ENCODE measurements at regions not wholly inside any gene's neighbourhood (a gene's known extent, or its start where the extent isn't known, plus 50 kb on each side); places are given as distances from the start of the nearest gene placed in this dataset.

DNA sequence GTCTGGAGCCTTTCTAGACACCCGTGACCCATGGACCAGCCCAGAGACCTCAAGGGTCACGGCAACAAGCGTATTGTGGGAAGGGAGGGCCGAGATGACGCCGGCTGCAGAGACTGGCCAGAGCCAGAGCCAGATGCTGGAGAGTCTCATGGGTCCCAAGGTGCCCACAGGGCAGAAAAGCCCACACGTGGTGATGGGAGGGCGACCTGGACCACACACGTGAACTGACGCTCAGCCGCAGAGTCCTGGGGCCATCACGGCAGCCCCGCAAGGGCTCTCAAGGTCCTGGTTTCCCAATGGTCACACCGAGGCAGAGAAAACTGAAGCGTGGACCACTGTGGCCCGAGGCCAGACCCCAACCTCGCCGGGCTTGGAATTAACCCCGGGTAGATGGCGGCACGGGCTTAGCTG is 92.6 kb downstream of the YTHDF1 start:
- Mint-ChIP-seq H3K36me3 (ENCODE audit: low read depth) (no peaks in the 10 kb centered on the region), H3K9me3 (no peaks in the 10 kb centered on the region), H3K27ac (no peak overlapping the region), H3K27me3 (peaks cover 2% of the 10 kb centered on the region), H3K4me3 (no peak overlapping the region), H3K4me1 (no peaks in the 10 kb centered on the region)
- no peak for DNase-seq
- ATAC-seq, result no peak

DNA sequence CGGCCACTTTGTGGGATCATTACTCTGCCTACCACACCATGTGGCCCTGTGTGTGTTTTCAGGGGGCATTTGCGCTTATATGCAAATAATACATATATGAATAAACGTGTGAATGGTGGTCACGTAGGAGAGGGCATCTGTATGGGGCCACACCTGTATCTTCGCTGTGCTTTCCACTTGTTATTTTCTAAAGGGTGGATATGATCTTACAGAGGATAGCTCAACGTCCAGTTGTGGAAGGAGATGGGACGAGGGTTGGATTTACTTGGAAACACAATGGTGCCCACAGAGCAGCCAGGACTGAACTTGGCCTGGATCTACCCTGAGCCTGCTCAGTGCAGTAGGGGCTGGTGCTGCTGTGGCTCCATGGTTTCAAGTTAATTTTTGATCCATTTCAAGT is 93.3 kb downstream of the YTHDF1 start:
- ATAC-seq (no peak), DNase-seq (no peak)
- no peaks in the 10 kb centered on the region for H3K4me1 Mint-ChIP-seq
- no peaks in the 10 kb centered on the region for H3K36me3 Mint-ChIP-seq (ENCODE audit: low read depth)
- H3K27me3 Mint-ChIP-seq, result peaks cover 2% of the 10 kb centered on the region
- H3K4me3 Mint-ChIP-seq, result no peak overlapping the region
- H3K9me3 Mint-ChIP-seq, result no peaks in the 10 kb centered on the region
- H3K27ac Mint-ChIP-seq, result no peak overlapping the region

DNA sequence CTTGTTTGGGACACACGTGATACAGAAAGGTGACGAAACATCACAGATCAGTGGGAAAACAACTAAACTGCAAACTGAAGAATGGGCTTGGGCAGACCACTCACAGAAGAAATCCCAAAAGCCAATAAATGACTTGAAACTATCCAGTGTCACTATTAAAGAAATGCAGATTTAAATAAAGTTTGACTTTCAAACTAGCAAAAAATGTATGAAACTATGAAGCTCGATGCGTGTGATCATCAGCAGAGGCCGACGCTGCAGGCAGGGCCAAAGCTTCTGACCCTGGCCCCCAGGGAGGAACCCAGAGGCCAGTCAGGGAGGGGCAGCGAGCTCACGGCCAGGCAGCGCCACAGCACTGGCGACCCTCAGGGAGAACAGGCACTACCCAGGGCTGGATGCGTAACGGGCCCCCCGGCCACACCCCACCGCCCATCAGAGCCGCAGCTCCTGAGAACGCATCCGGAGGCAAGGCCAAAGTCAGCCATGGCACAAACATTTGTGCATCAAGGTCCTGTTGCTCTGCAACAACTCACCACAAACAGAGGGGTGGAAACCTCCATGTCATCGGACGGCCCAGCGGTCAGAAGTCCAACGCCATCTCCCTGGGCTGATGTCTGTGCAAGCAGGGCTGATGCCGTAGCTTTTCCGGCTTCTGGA is 94.1 kb downstream of the YTHDF1 start:
- H3K4me1 Mint-ChIP-seq, result no peaks in the 10 kb centered on the region
- H3K27me3 Mint-ChIP-seq, result peaks cover 7% of the 10 kb centered on the region
- ATAC-seq (no peak), DNase-seq (no peak)
- no peak overlapping the region for H3K4me3 Mint-ChIP-seq
- no peaks in the 10 kb centered on the region for H3K9me3 Mint-ChIP-seq
- H3K27ac Mint-ChIP-seq, result no peak overlapping the region
- no peaks in the 10 kb centered on the region for H3K36me3 Mint-ChIP-seq (ENCODE audit: low read depth)

DNA sequence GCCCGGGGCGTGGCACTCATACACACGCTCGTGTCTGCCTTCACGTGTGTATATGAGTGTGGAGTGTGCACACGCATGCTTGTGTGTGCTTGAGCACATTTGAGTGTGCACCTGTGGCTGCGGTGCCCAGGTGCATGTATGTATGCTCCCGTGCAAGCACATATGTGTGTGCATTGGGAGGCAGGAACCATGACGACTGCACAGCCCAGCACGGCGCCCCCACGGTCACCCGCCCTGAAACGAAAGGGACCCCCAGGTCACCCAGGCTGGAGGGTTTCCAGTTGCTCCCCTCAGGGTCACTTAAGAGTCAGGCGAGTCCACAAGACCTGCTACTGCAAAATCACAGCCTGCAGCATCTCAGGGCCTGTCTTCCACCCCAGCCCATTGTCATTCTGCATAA is 94.7 kb downstream of the YTHDF1 start:
- ATAC-seq (no peak), DNase-seq (no peak)
- Mint-ChIP-seq H3K27ac (no peak overlapping the region), H3K4me3 (no peak overlapping the region), H3K4me1 (no peaks in the 10 kb centered on the region), H3K9me3 (no peaks in the 10 kb centered on the region), H3K27me3 (peaks cover 12% of the 10 kb centered on the region), H3K36me3 (ENCODE audit: low read depth) (no peaks in the 10 kb centered on the region)

DNA sequence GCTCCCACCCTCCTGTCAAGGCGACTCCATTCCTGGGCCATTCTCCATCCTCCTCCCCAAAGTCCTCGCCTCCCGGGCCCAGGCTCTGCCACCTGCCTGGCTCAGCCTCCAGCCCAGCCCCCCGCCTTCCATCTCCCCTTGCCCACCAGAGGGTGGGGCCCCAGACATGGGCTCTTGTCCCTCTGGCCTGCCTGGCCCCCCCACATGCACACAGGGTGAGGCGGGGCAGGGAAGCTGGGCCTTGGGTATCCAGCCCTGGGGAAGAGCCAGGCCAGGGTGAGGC is 95.2 kb downstream of the YTHDF1 start:
- Mint-ChIP-seq H3K27me3 (peaks cover 17% of the 10 kb centered on the region), H3K9me3 (no peaks in the 10 kb centered on the region), H3K36me3 (ENCODE audit: low read depth) (no peaks in the 10 kb centered on the region), H3K27ac (no peak overlapping the region), H3K4me3 (no peak overlapping the region), H3K4me1 (no peaks in the 10 kb centered on the region)
- ATAC-seq (no peak), DNase-seq (no peak)

DNA sequence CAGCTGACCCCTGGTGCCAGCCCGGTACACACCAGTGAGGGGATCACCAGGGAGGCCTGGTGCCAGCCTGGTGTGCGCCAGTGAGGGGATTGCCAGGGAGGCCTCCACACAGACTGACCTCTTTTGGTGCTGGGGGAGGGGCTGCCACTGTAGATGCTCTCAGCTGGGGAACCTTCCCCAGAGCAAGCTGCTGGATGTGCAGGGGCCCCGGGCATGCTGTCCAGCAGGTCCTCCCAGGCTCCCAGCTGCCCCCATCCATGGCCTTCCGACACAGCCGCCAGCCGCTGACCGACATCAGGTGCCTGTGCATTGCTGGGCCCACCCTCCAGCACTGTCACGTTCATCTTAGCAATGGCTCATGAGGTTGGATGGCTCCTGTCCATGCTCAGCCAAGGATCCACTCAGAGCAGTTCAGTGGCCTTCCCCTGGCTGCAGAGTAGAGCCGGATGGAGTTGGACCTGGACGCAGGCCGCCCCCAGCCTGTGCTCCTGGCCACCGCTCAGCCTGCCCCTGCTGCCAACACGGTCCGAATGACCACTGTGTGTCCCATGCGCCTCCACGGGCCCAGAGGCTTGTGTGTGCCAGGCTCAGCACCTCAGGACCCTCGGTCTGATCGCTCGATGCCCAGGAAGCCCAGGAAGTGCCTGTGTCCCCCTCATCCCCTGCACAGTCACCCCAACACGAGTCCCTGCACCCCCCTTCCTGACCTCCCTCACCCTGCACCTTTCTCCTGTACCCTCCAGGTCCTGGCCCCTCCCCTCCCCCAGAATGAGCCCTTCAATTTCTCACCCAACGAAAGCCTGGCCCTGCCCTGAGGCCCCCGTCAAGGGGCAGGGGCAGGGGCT is 95.7 kb downstream of the YTHDF1 start:
- Mint-ChIP-seq H3K4me3 (no peak overlapping the region), H3K27me3 (peaks cover 20% of the 10 kb centered on the region), H3K4me1 (no peaks in the 10 kb centered on the region), H3K27ac (no peak overlapping the region), H3K9me3 (no peaks in the 10 kb centered on the region), H3K36me3 (ENCODE audit: low read depth) (no peaks in the 10 kb centered on the region)
- ATAC-seq (no peak), DNase-seq (no peak)

DNA sequence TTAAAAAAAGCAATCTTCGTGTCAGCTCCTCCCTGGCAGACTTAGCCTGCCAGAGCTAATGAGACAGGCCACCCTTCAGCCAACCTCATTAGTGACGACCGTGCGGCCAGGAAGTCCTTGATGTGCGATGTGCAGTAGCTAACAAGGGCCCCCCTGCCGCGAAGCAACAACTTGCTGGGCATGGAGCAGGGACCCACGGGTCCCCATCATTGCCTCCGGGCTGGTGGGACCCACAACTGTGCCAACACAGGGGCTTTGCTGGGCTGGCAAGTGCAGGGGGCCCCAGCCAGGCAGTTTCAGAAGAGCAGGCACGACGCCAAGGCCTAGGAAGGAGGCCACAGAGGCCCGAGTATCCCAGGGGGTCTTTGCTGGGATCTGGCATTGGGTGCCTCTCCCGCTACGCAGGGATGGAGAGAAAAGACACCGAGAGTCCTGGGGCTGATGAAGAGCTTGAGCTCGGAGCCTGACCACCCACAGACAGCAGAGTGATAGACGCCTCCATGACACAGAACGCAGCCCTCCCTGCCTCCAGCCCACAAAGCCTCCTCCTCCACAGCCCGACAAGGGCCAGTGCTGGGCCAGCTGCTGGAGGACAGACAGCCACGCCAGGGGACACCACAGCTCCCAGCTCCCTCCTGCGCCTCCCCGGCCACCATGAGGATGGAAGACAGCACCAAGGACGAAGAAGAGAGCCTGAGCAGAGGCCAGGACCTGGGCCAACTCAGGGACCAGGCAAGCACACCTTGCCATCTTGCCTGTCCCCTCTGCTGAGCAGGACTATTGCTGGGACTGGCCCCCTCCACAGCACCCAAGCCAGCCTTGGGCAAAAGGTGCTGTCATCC is 96.6 kb downstream of the YTHDF1 start:
- Mint-ChIP-seq H3K4me3 (no peak overlapping the region), H3K9me3 (no peaks in the 10 kb centered on the region), H3K27me3 (peaks cover 26% of the 10 kb centered on the region), H3K36me3 (ENCODE audit: low read depth) (no peaks in the 10 kb centered on the region), H3K4me1 (no peaks in the 10 kb centered on the region), H3K27ac (no peak overlapping the region)
- DNase-seq, result no peak
- no peak for ATAC-seq

DNA sequence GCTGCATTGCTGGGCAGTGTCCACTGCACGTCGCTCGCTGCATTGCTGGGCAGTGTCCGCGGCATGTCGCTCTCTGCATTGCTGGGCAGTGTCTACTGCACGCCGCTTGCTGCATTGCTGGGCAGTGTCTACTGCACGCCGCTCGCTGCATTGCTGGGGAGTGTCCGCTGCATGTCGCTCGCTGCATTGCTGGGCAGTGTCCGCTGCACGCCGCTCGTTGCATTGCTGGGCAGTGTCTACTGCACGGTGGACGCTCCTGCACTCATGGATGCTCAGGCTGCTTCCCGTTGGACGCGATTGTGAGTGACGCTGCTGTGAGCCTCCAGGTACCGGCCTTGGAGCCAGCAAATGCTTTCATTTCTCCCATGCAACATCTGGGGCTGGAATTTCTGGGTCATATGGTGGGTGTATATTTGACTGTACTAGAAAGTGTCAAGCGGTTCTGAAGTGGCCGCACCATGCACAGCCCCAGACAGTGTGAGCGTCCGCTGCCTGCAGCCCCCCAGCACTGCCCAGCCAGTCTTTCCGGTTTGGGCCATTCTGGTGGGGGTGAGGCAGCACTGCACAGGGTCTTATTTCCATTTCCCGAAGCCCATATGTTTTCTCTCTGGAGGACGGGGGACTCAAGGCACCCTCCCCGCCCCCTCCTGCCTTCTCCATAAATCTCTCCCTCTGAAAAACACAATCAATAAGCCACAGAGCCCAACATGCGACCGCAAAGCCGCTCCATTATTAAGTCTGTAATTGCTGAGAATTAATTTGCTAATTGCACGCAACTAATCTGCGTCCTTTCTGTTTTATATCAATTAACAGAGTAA is 97.4 kb downstream of the YTHDF1 start:
- no peak overlapping the region for H3K4me3 Mint-ChIP-seq
- H3K9me3 Mint-ChIP-seq, result no peaks in the 10 kb centered on the region
- DNase-seq (no peak), ATAC-seq (no peak)
- no peaks in the 10 kb centered on the region for H3K36me3 Mint-ChIP-seq (ENCODE audit: low read depth)
- no peak overlapping the region for H3K27ac Mint-ChIP-seq
- H3K4me1 Mint-ChIP-seq, result no peaks in the 10 kb centered on the region
- peaks cover 32% of the 10 kb centered on the region for H3K27me3 Mint-ChIP-seq

DNA sequence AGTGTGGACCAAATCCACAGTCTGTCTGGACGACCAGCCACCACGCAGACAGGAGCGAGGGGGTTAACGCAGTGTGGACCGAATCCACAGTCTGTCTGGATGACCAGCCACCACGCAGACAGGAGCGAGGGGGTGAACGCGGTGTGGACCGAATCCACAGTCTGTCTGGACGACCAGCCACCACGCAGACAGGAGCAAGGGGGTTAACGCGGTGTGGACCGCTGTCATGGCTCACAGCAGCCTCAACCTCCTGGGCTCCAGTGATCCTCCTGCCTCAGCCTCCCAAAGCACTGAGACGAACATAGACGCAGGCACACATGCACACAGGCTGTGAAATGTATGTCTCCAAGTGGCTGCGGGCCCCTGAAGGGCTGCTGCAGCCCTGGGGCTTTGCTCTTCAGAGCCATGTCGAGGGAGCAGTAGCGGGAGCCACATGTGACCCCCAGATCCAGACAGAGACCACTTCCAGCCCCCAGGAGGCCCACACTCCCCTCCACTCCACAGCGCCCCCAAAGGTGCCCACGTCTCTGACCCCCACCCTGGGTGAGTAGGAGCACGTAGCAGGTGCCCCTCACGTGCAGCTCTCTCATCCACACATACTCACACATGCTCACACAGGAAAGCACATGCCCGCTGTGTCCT is 98.1 kb downstream of the YTHDF1 start:
- H3K27me3 Mint-ChIP-seq, result peaks cover 32% of the 10 kb centered on the region
- no peaks in the 10 kb centered on the region for H3K36me3 Mint-ChIP-seq (ENCODE audit: low read depth)
- H3K9me3 Mint-ChIP-seq, result no peaks in the 10 kb centered on the region
- H3K4me1 Mint-ChIP-seq, result no peaks in the 10 kb centered on the region
- ATAC-seq (no peak), DNase-seq (no peak)
- no peak overlapping the region for H3K27ac Mint-ChIP-seq
- H3K4me3 Mint-ChIP-seq, result no peak overlapping the region

DNA sequence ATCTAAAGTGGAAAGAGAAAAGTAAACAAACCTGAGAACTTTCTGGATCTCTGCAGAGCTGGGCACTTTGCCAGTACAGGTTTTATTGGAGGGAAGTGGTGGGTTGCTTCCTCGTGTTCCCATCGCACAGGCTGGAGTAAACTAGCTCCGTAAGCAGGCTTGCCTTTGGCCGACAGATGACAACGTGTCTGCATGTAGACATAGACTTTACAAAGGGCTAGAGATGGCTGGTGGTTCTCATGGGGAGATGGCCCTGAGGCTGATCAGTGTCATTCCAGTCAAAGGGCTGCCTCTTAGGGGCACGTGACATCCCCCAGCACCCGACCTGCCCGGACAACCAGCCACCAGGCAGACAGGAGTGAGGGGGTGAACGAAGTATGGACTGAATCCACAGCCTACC is 98.8 kb downstream of the YTHDF1 start:
- no peaks in the 10 kb centered on the region for H3K36me3 Mint-ChIP-seq (ENCODE audit: low read depth)
- H3K27ac Mint-ChIP-seq, result no peak overlapping the region
- DNase-seq (no peak), ATAC-seq (no peak)
- no peak overlapping the region for H3K4me3 Mint-ChIP-seq
- H3K4me1 Mint-ChIP-seq, result no peaks in the 10 kb centered on the region
- H3K9me3 Mint-ChIP-seq, result peaks cover 2% of the 10 kb centered on the region
- peaks cover 32% of the 10 kb centered on the region for H3K27me3 Mint-ChIP-seq

DNA sequence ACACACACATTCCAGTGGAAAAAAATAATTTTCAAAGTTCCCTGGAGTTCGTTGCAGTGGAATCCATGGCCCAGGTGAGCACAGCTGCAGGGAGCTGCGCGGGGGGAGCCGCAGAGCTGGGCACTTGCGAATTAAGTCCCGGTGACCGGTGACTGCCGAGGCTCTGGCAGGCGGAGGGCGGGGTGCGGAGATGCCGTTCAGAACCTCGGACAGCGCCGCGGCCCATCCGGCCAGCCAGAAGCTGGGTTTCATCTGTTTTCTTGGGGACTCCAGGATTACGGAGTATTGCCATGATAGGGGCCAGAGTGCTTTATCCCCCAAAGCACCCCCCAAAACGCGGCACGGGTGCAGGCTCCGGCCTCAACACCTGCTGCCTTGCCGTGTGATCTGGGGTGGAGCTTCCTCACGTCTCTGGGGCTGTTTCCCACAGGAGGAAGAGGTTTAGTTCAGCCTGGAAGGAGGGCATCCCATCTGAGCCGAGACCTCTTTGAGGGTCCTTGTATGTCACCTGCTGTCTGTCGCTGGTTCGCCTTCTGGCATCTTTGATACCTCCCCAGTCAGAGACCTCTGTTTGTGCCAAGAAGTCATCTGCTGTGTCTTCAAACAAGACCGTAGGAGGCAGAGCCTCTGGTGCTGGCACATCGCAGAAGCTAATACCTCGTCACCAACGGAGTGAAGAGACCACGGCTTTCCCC is 99.4 kb downstream of the YTHDF1 start:
- peaks cover 32% of the 10 kb centered on the region for H3K27me3 Mint-ChIP-seq
- H3K4me1 Mint-ChIP-seq, result no peaks in the 10 kb centered on the region
- no peak overlapping the region for H3K27ac Mint-ChIP-seq
- DNase-seq (peak; percentile 29), ATAC-seq (no peak)
- H3K4me3 Mint-ChIP-seq, result no peak overlapping the region
- peaks cover 8% of the 10 kb centered on the region for H3K9me3 Mint-ChIP-seq
- no peaks in the 10 kb centered on the region for H3K36me3 Mint-ChIP-seq (ENCODE audit: low read depth)

DNA sequence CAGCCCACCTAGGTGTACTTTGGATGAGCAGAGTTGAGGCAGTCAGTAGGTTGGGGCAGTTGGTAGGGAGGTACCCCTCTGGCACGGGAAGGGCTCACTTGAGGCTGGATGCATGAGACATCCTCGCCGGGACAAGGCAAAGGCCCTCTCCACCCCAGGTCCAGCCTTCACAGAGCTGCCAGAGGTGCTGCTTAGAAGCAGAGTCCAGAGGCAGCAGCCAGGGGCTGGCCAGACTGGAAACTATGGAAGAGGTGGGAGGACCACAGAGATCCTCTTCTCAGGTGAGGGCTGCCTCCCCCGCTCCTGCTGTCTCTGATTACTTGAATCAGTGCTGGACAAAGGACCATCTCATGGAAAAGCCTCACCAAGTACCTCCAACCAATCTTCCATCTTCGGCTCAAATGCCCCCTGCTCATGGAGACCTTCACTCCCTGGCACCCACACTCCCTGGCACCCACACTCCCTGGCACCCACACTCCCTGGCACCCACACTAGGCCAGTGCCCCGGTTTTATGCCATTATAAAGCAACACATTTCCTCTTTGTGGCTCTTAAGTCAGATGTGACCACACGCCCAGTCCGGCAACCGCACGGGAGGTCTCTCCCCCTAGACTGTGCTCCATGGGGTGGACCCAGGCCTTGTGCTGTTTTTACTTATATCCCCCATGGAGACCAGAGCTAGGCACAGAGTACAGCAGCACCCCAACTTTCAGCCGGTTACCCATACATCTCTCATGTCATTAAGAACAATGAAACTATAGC is 100.1 kb downstream of the YTHDF1 start:
- DNase-seq (no peak), ATAC-seq (no peak)
- no peaks in the 10 kb centered on the region for H3K4me1 Mint-ChIP-seq
- H3K27ac Mint-ChIP-seq, result no peak overlapping the region
- peaks cover 32% of the 10 kb centered on the region for H3K27me3 Mint-ChIP-seq
- no peaks in the 10 kb centered on the region for H3K36me3 Mint-ChIP-seq (ENCODE audit: low read depth)
- H3K4me3 Mint-ChIP-seq, result no peak overlapping the region
- peaks cover 10% of the 10 kb centered on the region for H3K9me3 Mint-ChIP-seq

DNA sequence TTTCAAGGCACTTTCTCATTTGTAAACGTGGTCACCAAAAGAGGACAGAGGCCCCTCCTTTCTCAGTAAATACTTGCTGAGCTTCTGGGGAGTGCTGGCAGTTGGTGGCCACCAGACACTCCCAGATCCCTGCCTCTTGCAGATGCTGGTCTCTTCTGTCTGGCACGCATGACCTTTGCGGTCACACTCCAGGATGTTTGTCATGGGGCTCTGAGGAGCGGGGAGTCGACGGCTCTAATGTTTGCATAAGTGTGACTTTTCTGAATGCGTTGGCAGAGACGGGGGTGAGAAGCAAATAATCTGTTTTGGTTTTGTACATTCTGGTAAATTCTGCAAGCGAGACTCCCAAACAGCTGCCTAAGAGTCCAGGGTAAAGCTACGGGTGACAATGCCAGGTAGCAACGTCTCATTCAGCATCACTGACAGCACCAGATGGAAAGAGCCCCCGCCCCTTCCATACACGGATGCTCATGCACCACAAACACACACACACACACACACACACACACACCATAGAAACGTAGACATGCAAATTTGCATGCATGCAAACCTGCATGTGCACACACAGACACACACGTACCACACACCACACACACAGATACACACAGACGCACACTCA is 101.1 kb downstream of the YTHDF1 start:
- ATAC-seq, result no peak
- H3K9me3 Mint-ChIP-seq, result peaks cover 10% of the 10 kb centered on the region
- H3K4me1 Mint-ChIP-seq, result no peaks in the 10 kb centered on the region
- H3K36me3 Mint-ChIP-seq (ENCODE audit: low read depth), result no peaks in the 10 kb centered on the region
- no peak overlapping the region for H3K27ac Mint-ChIP-seq
- peaks cover 32% of the 10 kb centered on the region for H3K27me3 Mint-ChIP-seq
- DNase-seq, result no peak
- no peak overlapping the region for H3K4me3 Mint-ChIP-seq

Data from activated naive CD8-positive, alpha-beta T cell treated with anti-CD3 and anti-CD28 coated beads, Interleukin-2, amount 50 U/mL, for 24 hours (primary cell).